ENCODE measurements at regions not wholly inside any gene's neighbourhood (a gene's known extent, or its start where the extent isn't known, plus 50 kb on each side); places are given as distances from the start of the nearest gene placed in this dataset.

- TF ChIP-seq, protein P1, sequence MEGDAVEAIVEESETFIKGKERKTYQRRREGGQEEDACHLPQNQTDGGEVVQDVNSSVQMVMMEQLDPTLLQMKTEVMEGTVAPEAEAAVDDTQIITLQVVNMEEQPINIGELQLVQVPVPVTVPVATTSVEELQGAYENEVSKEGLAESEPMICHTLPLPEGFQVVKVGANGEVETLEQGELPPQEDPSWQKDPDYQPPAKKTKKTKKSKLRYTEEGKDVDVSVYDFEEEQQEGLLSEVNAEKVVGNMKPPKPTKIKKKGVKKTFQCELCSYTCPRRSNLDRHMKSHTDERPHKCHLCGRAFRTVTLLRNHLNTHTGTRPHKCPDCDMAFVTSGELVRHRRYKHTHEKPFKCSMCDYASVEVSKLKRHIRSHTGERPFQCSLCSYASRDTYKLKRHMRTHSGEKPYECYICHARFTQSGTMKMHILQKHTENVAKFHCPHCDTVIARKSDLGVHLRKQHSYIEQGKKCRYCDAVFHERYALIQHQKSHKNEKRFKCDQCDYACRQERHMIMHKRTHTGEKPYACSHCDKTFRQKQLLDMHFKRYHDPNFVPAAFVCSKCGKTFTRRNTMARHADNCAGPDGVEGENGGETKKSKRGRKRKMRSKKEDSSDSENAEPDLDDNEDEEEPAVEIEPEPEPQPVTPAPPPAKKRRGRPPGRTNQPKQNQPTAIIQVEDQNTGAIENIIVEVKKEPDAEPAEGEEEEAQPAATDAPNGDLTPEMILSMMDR (IDR thresholded peaks at IDR 0.05) = no peak
- TF ChIP-seq POLR2A (IDR thresholded peaks at IDR 0.05) = no peak
- no peak for TF ChIP-seq POLR2AphosphoS5 (IDR thresholded peaks at IDR 0.05)
Measured at GRCh38 chr21:15521644-15522001, 208.2 kb upstream of the USP25 start.
